Fibroblast of skin of right biceps (primary cell): ENCODE measurements at regions not wholly inside any gene's neighbourhood (a gene's known extent, or its start where the extent isn't known, plus 50 kb on each side); places are given as distances from the start of the nearest gene placed in this dataset.
"Not testable (repeated sequence)": the region's sequence is repeated elsewhere in the genome, so short reads cannot be mapped to it uniquely, and the experiment has no call there.

ENCODE experiments used
- DNase-seq: peaks from one replicate; pipeline ENCODE4 v3.0.0-alpha.2; 2013

DNA sequence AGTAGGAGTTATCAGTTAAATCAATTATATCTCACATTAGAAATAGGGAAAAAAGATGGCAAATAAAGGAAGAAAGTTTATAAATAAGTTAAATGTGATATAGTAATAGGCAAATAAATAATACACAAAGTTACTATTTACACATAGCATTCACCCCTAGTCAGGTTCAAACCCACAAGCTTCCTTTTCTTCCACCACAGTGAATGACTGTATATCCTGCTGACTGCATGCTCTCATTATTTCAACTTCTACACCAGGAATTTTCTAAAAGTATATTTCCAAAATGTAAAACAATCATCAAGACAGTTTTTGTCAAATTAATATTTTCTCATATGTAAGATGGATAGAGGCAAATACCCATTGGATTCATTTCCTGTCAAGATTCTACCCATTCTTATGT, 548.6 kb upstream of the SLITRK5 start:
- peak; percentile 39 for DNase-seq

DNA sequence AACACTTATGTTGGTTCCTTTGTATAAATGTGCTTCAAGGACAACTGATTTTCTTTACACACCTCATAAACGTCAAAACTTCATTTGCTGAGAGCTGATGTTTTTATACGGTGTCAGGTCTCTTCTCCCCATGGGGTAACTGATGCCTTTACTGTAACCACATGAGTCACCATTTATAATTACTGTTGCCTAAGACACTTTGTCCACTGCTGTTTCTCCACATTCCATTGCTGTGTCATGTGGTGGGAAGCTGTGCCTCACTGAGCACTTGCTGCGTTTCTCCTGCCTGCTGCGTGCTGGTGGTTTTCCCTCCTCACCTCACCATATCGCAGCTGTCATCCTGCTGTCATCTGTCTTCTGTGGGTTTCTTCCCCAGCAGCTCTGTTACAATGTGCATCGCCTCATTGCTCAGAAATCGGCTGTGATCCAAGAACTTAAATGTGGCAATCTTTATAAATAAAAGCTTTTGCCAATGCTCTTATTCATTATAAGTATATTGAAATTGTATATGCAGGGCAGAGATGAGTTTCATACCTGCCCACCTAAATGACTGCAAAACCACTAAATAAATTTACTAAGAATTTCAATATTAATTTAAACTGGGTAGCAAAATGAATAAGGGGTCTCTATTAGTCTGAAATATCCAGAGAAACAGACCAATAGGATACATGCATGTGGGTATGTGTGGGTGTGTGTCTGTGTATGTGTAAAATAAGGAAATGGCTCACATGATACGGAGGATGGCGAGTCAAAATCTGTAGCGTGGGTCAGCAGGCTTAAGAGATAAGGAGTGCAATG, 547.0 kb upstream of the SLITRK5 start:
- peak; percentile 99 for DNase-seq

DNA sequence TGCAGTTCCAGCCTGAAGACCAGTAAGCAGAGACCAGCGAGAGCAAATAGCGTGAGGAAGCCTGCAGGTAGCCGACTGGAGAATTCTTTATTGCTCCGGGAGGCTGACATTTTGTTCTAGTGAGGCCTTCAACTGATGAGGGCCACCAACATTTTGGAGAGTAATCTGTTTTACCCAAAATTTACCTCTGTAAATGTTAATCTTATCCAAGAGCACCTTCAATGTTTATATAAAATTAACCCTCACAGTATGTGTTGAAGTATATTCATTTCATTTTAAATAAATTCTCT, 546.4 kb upstream of the SLITRK5 start:
- no peak for DNase-seq

DNA sequence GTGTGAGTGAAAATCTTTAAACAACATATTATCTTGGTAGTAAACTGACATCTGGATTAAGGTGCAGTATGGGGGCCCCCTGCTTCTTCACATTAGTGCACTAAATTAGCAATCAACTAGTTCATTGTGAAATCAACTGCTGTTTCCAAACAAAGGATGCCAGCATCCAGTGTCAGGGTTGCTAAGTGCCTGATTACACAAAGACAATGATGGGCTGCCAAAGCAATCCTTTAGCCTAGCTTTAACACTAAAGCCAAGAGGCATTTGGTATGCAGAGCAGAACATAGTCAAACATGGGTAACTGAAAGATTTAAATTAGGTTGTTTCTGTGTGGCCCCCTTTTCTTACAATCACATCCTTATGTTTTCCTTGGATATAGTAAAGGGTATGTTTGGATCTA, 543.1 kb upstream of the SLITRK5 start:
- DNase-seq = no peak

DNA sequence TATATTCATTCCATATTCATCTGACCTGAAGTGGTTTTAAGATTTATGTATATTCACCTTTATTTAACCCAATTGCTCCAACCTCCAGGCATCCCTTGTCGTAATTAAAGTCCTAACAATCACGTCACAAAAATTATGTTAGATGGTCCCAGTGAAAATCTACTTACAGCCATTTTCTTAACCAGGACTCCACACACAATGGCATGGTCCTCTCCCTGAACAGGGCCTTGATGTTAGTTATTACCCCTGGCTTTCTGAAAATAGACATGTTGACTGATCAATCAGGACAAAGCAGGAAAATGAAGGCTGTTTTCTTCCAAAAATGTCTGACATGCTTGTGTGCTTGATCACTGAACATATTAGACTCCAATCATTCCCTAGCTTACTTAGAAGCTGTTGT, 542.7 kb upstream of the SLITRK5 start:
- DNase-seq = no peak

DNA sequence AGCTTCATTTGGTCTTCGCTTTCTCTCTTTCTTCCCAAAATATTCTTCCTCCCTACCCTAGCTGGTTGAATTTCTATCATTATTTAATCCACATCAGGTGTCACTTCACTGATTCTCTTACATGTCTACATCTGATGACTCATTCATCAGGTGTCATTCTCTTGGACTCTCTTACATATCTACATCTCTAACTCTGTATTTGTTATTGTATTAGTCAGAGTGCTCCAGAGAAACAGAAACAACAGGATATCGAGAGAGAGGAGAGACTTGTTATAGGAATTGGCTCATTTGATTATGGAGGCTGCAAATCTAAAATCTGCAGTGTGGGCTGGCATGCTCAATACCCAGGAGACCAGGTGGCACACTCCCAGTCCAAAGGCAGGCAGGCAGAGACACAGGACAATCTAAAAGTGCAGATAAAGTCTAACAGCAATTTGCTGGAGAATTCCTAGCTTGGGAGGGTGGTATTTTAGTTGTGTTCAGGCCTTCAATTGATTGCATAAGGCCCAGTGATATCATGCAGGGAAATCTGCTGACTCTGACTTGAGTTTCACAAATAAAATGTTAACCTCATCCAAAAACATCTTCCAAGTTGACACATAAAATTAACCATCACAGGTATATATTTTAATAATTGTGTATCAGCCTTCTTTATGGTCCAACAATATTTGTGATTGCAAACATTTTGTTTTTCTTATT, 541.4 kb upstream of the SLITRK5 start:
- DNase-seq = no peak

DNA sequence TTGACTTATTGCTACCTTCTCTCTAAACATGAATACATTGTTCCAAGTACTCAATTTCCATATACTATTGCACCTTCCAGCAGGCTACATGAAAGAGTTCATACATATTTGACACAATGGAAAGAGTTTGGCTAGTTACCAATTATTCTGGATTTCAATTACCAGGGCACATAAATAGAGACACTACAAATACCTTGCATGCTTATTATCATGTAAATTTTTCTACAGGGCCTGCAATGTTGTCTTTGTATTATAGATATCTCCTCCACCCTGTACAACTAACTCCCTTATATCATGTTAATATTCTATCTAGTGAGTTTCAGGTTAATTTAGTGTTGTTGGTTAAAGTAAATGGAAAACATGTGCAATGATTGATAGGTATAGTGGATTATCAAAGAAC, 540.7 kb upstream of the SLITRK5 start:
- DNase-seq = no peak

DNA sequence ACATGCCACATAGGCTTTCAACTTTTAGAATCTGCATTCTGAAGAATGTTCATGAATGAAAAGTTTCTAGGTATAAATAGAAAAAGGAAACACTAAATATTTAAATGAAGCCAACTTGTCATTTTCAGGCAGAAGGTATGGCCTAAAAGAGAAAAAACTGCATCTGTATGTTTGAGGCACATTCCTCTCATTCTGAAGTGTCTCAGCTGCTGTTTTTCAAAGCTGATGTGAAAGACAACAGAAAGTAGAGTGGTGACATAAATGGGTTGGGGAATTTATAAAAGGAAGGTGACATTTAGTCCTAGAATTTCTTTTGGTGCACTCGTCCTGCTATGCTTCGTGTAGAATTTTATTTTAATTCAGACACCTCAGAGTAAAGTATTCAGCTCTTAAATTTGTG, 539.6 kb upstream of the SLITRK5 start:
- no peak for DNase-seq

DNA sequence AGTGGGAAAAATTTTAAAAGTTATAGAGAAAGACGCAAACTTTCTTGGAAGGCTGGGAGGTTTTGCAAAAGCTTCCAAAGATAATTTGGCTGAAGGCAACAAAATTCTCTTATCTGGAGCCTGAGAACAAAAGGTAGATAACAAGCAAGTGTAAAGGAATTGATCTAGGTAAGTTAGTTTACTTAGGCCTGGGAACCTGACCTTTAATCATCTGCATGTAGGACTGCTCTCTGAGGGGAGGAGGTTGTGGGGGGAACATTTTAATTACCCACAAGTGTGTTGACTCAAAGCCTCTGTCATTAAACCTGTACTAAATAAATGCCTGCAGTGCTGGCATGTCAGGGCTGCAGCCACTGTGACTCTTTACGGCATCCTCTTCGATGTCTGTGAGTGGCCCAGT, 532.3 kb upstream of the SLITRK5 start:
- no peak for DNase-seq

DNA sequence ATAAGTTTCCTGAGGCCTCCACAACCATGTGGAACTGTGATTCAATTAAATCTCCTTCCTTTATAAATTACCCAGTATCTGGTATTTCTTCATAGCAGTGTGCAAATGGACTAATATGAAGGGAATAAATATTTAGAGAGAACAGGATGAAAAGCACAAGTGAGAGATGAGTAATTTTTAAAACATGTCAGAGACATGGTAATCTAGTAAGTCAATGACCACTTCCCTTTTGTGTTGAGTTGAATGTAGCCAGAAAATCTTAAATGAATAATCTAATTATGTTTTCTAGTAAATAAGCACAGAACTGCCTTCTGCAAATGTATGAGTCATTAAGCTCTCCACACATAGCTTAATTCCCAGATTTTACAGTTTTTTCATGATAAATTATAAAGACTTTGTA, 524.1 kb upstream of the SLITRK5 start:
- DNase-seq = peak; percentile 37

DNA sequence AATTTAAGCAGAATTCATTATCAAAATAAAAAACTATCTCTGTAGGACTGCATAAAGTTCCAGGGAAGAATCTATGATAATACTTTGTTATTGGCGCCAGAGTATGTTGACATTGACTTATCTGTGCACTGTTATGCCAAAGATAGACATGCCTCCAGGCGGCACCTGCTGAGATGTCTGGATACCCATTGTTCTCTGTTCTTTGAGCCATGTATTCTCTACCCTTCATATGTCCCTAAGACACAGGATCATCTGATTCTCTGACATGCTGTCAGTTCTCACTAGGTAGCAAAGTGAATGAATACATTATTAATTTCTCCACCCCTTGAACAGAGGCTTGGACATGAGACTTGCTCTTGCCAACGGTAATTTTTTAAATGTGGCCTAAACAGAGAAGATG, 517.8 kb upstream of the SLITRK5 start:
- DNase-seq = no peak

DNA sequence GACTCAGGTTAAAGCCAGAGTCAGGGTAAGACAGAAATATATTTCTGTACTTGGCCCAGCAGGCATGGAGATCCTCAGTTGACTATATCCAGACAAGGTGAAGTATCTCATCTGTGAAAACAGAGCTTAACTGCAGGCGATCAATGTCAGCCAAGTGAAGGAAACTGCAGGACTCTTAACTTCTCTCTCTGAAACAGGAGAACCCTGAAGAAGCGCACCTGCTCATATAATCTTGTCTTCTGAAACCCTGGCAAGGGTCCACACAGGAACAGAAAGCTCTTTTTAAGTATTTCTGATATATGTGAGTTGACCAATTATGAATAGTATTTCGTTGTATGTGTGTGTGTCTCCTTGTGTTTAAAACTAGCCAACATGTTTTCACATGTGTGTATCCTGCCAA, 504.8 kb upstream of the SLITRK5 start:
- DNase-seq = no peak

DNA sequence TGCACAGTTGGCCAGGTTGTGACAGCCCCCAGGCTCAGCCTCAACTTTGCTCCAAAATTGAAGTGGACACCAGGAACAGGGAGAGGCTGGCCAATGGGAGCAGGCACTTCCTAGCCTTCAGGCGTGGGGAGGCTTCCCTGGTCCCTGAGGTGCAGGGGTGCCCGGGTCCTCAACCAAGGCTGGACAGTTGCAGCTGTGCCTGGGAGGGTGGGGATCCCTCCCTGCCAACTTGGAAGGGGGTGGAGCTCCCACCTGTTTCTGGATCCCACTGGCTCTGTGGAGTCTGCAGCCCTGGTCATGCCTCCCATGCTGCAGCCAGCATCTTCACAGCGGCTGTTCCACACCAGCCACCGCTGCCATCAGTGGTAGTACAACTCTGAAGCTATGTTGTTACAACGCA, 502.8 kb upstream of the SLITRK5 start:
- DNase-seq = no peak

DNA sequence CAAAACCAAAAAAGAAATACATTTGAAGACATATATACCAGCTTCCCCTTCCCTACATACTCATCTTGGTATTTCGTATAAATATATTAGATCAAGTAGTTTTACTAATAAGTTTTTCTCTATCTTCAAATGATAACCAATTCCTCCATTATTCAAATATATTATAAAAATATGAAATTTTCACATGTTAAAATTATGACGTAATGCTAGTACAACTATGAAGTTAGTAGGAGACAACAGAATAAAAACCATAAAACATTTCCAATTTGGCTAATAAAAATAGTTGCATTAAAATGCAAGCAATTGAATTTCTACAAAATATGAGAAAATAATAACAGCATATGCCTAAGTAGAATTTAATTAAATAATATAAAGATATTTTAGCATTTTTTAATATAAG, 501.8 kb upstream of the SLITRK5 start:
- no peak for DNase-seq

DNA sequence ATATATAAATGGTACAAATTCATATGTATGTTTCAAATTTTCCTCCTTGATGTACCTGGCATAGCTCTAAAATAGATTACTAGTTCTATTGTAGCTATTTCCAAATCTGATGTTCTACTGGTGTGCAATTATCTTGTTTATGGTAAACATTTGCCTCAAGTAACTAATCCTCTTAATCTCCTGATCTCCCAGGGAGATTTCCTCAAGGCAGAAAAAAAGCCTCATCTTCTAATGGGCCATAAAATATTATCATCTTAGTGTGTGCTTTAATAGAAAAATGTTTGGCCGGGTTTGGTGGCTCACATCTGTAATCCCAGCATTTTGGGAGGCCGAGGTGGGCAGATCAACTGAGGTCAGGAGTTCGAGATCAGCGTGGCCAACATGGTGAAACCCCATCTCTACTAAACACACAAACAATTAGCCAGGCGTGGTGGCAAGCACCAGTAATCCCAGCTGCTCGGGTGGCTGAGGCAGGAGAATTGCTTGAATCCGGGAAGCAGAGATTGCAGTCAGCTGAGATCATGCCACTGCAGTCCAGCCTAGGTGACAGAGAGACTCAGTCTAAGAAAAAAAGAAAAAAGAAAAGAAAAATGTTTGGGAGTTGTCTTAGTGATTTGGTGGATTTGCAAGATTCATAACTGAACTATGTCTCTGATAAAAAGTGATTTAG, 498.9 kb upstream of the SLITRK5 start:
- DNase-seq = no peak

DNA sequence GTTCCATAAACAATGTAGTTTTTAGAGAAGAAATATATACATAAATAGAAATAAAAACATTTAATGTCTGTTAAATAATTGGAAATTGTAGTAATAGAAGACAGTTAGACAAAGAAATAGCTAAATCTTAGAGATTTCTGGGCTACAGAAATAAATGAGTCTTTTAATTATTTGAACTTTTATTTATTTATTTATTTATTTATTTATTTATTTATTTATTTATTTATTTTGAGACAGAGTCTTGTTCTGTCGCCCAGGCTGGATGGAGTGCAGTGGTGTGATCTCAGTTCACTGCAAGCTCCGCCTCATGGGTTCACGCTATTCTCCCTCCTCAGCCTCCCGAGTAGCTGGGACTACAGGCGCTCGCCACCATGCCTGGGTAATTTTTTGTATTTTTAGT, 486.0 kb upstream of the SLITRK5 start:
- not testable (repeated sequence) for DNase-seq

DNA sequence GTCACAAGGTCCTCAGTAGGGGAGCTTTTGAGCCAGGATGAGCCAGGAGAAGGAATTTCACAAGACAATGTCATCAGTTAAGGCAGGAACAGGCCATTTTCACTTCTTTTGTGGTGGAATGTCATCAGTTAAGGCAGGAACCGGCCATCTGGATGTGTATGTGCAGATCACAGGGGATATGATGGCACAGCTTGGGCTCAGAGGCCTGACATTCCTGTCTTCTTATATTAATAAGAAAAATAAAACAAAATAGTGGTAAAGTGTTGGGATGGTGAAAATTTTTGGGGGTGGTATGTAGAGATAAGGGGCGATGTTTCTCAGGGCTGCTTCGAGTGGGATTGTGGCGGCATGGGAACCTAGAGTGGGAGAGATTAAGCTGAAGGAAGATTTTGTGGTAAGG, 484.5 kb upstream of the SLITRK5 start:
- not testable (repeated sequence) for DNase-seq

DNA sequence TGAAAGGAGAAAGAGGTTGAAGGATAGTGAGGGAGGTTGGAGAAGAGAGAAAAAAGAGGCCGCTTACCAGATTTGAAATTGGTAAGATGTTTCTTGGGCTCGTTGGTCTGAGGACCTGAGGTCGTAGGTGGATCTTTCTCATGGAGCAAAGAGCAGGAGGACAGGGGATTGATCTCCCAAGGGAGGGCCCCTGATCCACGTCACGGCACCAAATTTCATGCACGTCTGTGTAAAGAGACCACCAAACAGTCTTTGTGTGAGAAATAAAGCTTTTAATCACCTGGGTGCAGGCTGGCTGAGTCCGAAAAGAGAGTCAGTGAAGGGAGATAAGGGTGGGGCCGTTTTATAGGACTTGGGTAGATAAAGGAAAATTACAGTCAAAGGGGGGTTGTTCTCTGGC, 479.7 kb upstream of the SLITRK5 start:
- not testable (repeated sequence) for DNase-seq

DNA sequence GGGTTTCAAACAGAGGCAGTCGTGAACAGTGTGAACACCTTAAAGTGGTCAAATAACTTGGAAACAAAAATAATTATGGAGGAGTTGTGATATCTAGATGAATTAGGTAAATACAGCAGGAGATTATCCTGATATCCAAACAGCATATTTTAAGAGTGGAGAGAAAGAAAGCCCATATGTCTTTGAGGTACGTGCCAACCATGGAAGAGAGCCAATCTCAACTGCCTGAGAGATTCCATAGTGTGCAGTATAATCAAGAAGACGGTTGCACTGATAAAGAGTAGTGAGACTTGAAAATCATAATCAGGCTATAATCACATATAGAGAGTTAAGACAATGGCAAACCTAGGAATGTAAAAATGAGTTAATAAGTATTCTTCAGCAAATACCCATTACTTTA, 472.8 kb upstream of the SLITRK5 start:
- no peak for DNase-seq

DNA sequence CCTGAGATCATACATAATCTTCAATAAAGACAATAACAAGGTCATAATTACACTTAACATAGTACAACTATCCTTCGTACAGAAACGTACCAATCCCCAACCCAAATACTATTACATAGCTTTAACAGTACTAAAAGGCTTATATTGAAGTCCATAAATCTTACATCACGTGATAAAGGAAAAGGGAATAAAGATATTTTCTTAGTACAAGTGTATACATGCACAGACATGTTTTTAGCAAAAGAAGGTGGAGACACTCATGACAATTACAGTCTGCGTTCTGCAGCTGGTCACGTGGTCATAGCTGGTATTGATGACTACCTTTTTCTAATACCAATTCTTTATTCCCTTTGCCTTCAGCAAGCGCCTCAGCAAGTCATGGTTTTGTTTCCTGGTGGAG, 464.5 kb upstream of the SLITRK5 start:
- DNase-seq = no peak

DNA sequence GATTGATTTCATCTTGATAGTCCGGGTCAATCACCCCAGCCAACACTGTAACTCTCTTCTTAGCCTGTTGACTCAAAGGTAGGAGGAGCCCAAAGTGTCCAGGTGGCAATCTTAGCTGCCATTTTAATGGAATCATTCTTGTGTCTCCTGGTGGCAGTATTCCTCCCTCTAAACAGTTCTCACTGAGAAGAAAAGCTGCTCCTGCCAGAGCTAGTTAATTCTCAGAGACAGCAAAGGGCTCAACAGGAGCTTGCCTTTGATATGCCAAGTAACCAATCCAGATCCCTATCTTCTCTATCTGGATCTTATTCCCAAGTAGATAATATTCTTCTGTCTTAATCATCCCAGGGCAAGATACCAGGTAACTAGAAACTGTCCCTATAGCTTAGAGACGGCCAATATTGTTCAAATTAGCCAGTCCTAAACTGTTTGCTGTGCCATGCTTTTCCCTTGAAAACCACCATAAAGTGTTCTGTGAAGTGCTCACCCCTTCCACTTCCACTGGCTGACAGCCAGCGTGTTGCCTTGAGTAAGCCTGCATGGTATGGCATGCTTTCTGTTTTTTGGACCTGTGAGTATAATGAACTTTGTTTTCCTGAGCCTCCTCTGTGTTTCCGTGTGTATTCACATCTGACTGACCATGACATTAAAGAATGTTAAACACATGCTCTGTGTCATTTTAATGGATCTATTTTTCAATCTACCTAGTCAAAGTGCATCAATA, 463.7 kb upstream of the SLITRK5 start:
- no peak for DNase-seq

DNA sequence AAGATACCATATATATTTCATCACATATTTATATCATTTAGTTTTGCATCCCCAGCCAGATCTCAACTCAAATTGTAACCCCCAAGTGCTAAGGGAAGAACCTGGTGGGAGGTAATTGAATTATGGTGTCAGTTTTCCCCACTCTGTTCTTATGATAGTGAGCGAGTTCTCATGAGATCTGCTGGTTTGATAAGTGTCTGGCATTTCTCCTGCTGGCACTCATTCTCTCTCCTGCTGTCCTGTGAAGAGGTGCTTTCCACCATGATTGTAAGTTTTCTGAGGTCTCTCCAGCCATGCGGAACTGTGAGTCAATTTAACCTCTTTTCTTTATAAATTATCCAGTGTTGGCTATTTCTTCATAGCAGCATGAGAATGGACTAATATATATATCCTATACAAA, 462.5 kb upstream of the SLITRK5 start:
- no peak for DNase-seq

DNA sequence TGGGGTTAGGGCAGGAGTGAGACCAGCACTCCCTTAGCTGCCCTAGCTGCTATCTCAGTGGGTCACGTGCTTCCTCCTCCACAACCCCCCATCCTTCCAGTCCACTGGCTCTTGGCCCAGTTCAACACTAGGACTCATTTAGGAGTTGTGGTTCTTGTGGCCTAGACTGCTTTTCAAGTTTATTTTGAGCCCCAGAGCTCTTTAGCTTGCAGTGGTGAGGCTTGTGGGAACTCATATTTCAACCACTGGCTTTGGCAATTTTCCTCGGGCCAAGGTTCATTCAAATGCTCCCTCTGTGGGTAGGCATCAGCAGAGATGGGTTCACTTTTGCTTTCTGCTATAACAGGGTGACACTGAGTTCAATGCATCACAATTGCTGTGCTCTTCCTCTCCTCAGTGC, 436.2 kb upstream of the SLITRK5 start:
- DNase-seq = peak; percentile 39

DNA sequence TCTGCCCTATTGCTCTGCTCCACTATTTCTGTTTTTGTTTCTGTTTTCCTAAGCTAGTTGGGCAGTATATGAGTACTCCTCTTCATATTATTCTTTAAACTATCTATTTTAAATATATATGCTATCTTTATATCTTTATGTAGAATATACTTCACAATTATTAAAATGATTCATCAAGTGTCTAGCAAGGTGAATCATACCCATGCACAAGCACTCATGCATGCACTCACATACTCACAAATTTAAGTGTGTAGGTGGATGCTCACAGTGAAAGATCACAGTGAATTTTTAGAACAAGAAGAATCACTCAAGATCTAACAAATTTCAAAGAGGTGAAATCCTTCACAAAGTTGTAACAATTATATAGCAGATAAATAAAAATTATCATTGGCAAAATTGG, 435.6 kb upstream of the SLITRK5 start:
- DNase-seq = no peak
